ENCODE measurements at regions not wholly inside any gene's neighbourhood (a gene's known extent, or its start where the extent isn't known, plus 50 kb on each side); places are given as distances from the start of the nearest gene placed in this dataset.

DNA sequence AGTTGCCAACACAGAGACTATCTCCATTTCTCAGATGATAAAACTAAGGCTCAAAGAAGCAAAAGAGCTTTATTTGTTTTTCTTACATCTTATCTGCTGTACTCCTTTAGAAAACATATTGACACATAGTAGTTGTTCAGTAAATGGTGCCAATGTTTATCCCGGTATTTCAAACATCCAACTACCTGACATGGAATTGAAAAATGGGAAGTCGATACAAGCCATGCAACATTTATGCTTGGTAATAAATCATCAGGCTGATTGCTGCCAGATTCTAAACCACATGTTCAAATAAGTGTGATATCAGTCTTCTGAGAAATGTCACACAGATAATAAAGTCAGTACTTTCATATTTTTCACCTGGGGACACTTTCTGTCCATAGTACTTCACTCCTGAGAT, 65.8 kb upstream of the C10orf120 start:
- TF ChIP-seq, protein P1, sequence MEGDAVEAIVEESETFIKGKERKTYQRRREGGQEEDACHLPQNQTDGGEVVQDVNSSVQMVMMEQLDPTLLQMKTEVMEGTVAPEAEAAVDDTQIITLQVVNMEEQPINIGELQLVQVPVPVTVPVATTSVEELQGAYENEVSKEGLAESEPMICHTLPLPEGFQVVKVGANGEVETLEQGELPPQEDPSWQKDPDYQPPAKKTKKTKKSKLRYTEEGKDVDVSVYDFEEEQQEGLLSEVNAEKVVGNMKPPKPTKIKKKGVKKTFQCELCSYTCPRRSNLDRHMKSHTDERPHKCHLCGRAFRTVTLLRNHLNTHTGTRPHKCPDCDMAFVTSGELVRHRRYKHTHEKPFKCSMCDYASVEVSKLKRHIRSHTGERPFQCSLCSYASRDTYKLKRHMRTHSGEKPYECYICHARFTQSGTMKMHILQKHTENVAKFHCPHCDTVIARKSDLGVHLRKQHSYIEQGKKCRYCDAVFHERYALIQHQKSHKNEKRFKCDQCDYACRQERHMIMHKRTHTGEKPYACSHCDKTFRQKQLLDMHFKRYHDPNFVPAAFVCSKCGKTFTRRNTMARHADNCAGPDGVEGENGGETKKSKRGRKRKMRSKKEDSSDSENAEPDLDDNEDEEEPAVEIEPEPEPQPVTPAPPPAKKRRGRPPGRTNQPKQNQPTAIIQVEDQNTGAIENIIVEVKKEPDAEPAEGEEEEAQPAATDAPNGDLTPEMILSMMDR (conservative IDR thresholded peaks at IDR 0.05; ENCODE audit: low read length), result no peak
- no peak for TF ChIP-seq EZH2phosphoT487 (IDR thresholded peaks at IDR 0.05; ENCODE audit: borderline replicate concordance, low read depth, low read length)
